Ecto neural progenitor cell (in vitro differentiated cells): ENCODE measurements at regions not wholly inside any gene's neighbourhood (a gene's known extent, or its start where the extent isn't known, plus 50 kb on each side); places are given as distances from the start of the nearest gene placed in this dataset.

Experiments used
- DNase-seq: peaks from one replicate; pipeline ENCODE4 v3.0.0-alpha.2; 2018; ENCODE audit warnings: low spot score

- peak; percentile 20 for DNase-seq
These were observed 257.3 kb downstream of the XXYLT1 start for GRCh38 chr3:195013411-195014361.

GRCh38 chr3:195015021-195015420 is 255.9 kb downstream of the XXYLT1 start:
- peak; percentile 20 for DNase-seq

- DNase-seq: no peak
These were observed 253.8 kb downstream of the XXYLT1 start for GRCh38 chr3:195017151-195017550.
